SK-N-SH treated with all-trans-retinoic acid at 6 μM for 48 hours (cell line): ENCODE measurements at regions not wholly inside any gene's neighbourhood (a gene's known extent, or its start where the extent isn't known, plus 50 kb on each side); places are given as distances from the start of the nearest gene placed in this dataset.

Experiments used
- ARNTL ChIP-seq: fragments of 450-650 bp; formaldehyde crosslinking; IDR thresholded peaks from 2 replicates; pipeline ENCODE4 v1.5.0; 2020; ENCODE audit warnings: low read depth, mild to moderate bottlenecking, moderate library complexity, borderline replicate concordance
- GLIS3 ChIP-seq: fragments of 250-450 bp; sonication (Bioruptor Pico); IDR thresholded peaks from 2 replicates; pipeline ENCODE4 v1.5.0; 2020; ENCODE audit warnings: mild to moderate bottlenecking, moderate library complexity
- OSR1 ChIP-seq: fragments of 250-450 bp; sonication (Bioruptor Pico); IDR thresholded peaks from 2 replicates; pipeline ENCODE4 v1.8.0; 2022; ENCODE audit warnings: moderate library complexity, mild to moderate bottlenecking, inconsistent platforms
- PPARA ChIP-seq: fragments of 250-450 bp; sonication (Bioruptor Pico); IDR thresholded peaks from 2 replicates; pipeline ENCODE4 v1.5.0; 2020; ENCODE audit warnings: mild to moderate bottlenecking, borderline replicate concordance
- RARB ChIP-seq: fragments of 250-450 bp; sonication (Bioruptor Pico); IDR thresholded peaks from 2 replicates; pipeline ENCODE4 v1.8.0; 2021; ENCODE audit warnings: mild to moderate bottlenecking, moderate library complexity
- TCF4 ChIP-seq: fragments of 250-450 bp; sonication (Bioruptor Pico); IDR thresholded peaks from 2 replicates; pipeline ENCODE4 v1.8.0; 2021; ENCODE audit warnings: mild to moderate bottlenecking, moderate library complexity, borderline replicate concordance
- ZC3H10 ChIP-seq: fragments of 250-450 bp; sonication (Bioruptor Pico); IDR thresholded peaks from 2 replicates; pipeline ENCODE4 v1.5.1; 2021; ENCODE audit warnings: mild to moderate bottlenecking, moderate library complexity
- ZFP3 ChIP-seq: fragments of 250-450 bp; sonication (Bioruptor Pico); IDR thresholded peaks from 2 replicates; pipeline ENCODE4 v1.5.0; 2020; ENCODE audit warnings: mild to moderate bottlenecking, moderate library complexity
- ZFP30 ChIP-seq: fragments of 450-650 bp; formaldehyde crosslinking; IDR thresholded peaks from 2 replicates; pipeline ENCODE4 v1.5.0; 2022; ENCODE audit warnings: mild to moderate bottlenecking, moderate library complexity
- ZNF70 ChIP-seq: fragments of 450-650 bp; formaldehyde crosslinking; IDR thresholded peaks from 2 replicates; pipeline ENCODE4 v1.5.0; 2020; ENCODE audit warnings: mild to moderate bottlenecking, moderate library complexity
- TF ChIP-seq, protein P1 (sequence below): fragments of 250-450 bp; sonication (Bioruptor Pico); IDR thresholded peaks from 2 replicates; pipeline ENCODE4 v1.8.0; 2020; ENCODE audit warnings: mild to moderate bottlenecking, moderate library complexity, borderline replicate concordance
- TF ChIP-seq, protein P2 (sequence below): fragments of 250-450 bp; sonication (Bioruptor Pico); IDR thresholded peaks from 2 replicates; pipeline ENCODE4 v1.5.0; 2020; ENCODE audit warnings: mild to moderate bottlenecking, moderate library complexity
- TF ChIP-seq, protein P3 (sequence below): fragments of 250-450 bp; sonication (Bioruptor Pico); IDR thresholded peaks from 2 replicates; pipeline ENCODE4 v1.5.1; 2020; ENCODE audit warnings: low read depth, mild to moderate bottlenecking, moderate library complexity
- TF ChIP-seq, protein P4 (sequence below): fragments of 250-450 bp; sonication (Bioruptor Pico); IDR thresholded peaks from 2 replicates; pipeline ENCODE4 v1.8.0; 2021; ENCODE audit warnings: low read depth, mild to moderate bottlenecking, moderate library complexity, borderline replicate concordance

GRCh38 chr1:118294875-118295642, 110.0 kb upstream of the SPAG17 start:
- no peak for TF ChIP-seq TCF4 (CRISPR knock-in tag)
- no peak for TF ChIP-seq PPARA
- TF ChIP-seq, protein P1, sequence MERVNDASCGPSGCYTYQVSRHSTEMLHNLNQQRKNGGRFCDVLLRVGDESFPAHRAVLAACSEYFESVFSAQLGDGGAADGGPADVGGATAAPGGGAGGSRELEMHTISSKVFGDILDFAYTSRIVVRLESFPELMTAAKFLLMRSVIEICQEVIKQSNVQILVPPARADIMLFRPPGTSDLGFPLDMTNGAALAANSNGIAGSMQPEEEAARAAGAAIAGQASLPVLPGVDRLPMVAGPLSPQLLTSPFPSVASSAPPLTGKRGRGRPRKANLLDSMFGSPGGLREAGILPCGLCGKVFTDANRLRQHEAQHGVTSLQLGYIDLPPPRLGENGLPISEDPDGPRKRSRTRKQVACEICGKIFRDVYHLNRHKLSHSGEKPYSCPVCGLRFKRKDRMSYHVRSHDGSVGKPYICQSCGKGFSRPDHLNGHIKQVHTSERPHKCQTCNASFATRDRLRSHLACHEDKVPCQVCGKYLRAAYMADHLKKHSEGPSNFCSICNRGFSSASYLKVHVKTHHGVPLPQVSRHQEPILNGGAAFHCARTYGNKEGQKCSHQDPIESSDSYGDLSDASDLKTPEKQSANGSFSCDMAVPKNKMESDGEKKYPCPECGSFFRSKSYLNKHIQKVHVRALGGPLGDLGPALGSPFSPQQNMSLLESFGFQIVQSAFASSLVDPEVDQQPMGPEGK (CRISPR knock-in tag): no peak
- no peak for TF ChIP-seq ARNTL
- TF ChIP-seq, protein P2, sequence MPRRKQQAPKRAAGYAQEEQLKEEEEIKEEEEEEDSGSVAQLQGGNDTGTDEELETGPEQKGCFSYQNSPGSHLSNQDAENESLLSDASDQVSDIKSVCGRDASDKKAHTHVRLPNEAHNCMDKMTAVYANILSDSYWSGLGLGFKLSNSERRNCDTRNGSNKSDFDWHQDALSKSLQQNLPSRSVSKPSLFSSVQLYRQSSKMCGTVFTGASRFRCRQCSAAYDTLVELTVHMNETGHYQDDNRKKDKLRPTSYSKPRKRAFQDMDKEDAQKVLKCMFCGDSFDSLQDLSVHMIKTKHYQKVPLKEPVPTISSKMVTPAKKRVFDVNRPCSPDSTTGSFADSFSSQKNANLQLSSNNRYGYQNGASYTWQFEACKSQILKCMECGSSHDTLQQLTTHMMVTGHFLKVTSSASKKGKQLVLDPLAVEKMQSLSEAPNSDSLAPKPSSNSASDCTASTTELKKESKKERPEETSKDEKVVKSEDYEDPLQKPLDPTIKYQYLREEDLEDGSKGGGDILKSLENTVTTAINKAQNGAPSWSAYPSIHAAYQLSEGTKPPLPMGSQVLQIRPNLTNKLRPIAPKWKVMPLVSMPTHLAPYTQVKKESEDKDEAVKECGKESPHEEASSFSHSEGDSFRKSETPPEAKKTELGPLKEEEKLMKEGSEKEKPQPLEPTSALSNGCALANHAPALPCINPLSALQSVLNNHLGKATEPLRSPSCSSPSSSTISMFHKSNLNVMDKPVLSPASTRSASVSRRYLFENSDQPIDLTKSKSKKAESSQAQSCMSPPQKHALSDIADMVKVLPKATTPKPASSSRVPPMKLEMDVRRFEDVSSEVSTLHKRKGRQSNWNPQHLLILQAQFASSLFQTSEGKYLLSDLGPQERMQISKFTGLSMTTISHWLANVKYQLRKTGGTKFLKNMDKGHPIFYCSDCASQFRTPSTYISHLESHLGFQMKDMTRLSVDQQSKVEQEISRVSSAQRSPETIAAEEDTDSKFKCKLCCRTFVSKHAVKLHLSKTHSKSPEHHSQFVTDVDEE (CRISPR knock-in tag): no peak
- no peak for TF ChIP-seq ZC3H10 (CRISPR knock-in tag)
- no peak for TF ChIP-seq OSR1 (CRISPR knock-in tag)
- TF ChIP-seq GLIS3 (CRISPR knock-in tag): no peak
- TF ChIP-seq ZFP30 (CRISPR knock-in tag): no peak
- no peak for TF ChIP-seq ZNF70 (CRISPR knock-in tag)
- TF ChIP-seq, protein P3, sequence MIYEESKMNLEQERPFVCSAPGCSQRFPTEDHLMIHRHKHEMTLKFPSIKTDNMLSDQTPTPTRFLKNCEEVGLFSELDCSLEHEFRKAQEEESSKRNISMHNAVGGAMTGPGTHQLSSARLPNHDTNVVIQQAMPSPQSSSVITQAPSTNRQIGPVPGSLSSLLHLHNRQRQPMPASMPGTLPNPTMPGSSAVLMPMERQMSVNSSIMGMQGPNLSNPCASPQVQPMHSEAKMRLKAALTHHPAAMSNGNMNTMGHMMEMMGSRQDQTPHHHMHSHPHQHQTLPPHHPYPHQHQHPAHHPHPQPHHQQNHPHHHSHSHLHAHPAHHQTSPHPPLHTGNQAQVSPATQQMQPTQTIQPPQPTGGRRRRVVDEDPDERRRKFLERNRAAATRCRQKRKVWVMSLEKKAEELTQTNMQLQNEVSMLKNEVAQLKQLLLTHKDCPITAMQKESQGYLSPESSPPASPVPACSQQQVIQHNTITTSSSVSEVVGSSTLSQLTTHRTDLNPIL (CRISPR knock-in tag): no peak
- TF ChIP-seq, protein P4, sequence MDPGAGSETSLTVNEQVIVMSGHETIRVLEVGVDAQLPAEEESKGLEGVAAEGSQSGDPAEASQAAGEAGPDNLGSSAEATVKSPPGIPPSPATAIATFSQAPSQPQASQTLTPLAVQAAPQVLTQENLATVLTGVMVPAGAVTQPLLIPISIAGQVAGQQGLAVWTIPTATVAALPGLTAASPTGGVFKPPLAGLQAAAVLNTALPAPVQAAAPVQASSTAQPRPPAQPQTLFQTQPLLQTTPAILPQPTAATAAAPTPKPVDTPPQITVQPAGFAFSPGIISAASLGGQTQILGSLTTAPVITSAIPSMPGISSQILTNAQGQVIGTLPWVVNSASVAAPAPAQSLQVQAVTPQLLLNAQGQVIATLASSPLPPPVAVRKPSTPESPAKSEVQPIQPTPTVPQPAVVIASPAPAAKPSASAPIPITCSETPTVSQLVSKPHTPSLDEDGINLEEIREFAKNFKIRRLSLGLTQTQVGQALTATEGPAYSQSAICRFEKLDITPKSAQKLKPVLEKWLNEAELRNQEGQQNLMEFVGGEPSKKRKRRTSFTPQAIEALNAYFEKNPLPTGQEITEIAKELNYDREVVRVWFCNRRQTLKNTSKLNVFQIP (CRISPR knock-in tag): no peak
- no peak for TF ChIP-seq ZFP3 (CRISPR knock-in tag)
- no peak for TF ChIP-seq RARB (CRISPR knock-in tag)
